Caki2 (cell line): ENCODE measurements at regions not wholly inside any gene's neighbourhood (a gene's known extent, or its start where the extent isn't known, plus 50 kb on each side); places are given as distances from the start of the nearest gene placed in this dataset.
"Not testable (repeated sequence)": the region's sequence is repeated elsewhere in the genome, so short reads cannot be mapped to it uniquely, and the experiment has no call there.

Source experiments
- DNase-seq: peaks from one replicate; pipeline ENCODE4 v3.0.0-alpha.2; 2015; ENCODE audit warnings: low read depth
- in situ Hi-C: cut with HindIII; loops from 2 replicates; pipeline ENCODE4 v1.10.0; 2016; ENCODE audit warnings: low sequenced_read_pairs, low pct_unique_long_range_greater_than_20kb, mixed read lengths

DNA sequence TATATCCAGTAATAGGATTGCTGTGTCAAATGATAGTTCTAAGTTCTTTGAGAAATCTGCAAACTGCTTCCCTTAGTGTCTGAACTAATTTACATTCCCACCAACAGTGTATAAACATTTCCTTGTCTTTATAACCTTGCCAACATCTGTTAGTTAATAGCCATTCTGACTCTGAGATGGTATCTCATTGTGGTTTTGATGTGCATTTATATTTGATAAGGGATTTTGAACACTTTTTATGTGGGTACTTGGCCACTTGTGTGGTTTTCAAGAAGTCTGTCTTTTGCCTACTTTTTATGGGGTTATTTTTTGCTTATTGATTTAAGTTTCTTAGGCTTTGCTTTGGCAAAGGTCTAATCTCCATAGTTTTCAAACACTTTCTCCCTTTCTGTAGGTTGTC lies 189.9 kb upstream of the CXCL13 start:
- DNase-seq, result no peak
- in situ Hi-C loops, result no loop called here

DNA sequence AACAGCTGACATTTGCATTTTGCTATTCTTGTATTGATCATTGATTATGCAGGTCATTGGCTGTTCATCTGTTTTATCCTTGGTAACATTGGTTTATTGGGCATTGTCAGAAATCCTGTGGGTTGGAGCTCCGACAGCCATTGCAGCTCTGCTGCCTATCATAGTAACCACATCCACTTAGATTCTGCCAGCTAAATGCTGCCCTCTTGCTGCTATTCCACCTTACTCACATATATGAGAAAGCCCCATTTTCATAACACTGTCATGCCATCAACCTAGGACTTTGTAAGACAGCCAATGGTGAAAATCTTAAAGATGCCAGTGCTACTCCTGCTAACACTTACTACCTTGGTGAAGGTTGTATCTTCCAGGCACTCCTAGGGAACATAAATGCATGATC lies 187.3 kb upstream of the CXCL13 start:
- DNase-seq, result no peak
- in situ Hi-C loops, result no loop called here

DNA sequence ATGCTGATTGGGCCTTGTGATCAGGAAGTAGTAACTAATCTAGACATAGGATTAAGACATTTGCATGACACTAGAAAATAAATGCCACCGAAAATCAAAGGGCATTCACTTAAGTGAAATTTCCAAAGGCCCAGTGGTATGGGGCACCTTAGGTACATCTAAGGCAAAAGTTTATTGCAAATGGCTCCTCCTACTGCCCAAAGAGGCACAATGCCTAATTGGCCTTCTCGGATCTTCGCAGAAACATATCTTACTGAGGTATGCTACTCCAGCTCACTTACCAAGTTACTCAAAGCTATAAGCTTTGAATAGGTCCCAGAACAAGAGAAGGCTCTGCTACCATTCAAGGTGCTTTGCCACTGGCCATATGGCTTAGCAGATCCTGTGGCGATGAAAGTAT lies 174.8 kb upstream of the CXCL13 start:
- in situ Hi-C loops, result no loop called here

DNA sequence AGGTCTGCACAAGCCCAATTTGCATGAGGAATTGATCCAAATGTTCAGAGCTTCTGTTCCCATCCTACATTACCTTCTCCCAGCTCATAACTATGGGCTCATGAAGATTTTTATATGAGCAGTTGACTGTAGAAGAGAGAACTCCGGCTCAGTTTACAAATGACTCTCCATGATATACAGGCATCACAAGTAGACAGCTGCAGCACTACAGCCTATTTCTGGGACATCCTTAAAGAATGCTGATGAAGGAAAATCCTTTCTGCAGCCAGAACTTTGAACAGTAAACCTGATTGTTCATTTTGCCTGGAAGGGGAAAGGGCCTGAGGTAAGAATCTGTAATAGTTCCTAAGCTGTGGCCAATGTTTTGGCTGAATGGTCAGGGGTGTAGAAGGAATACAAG lies 174.1 kb upstream of the CXCL13 start:
- no peak for DNase-seq
- in situ Hi-C loops, result no loop called here

More for the DNA sequence above, 174.8 kb upstream of the CXCL13 start:
- DNase-seq, result no peak

DNA sequence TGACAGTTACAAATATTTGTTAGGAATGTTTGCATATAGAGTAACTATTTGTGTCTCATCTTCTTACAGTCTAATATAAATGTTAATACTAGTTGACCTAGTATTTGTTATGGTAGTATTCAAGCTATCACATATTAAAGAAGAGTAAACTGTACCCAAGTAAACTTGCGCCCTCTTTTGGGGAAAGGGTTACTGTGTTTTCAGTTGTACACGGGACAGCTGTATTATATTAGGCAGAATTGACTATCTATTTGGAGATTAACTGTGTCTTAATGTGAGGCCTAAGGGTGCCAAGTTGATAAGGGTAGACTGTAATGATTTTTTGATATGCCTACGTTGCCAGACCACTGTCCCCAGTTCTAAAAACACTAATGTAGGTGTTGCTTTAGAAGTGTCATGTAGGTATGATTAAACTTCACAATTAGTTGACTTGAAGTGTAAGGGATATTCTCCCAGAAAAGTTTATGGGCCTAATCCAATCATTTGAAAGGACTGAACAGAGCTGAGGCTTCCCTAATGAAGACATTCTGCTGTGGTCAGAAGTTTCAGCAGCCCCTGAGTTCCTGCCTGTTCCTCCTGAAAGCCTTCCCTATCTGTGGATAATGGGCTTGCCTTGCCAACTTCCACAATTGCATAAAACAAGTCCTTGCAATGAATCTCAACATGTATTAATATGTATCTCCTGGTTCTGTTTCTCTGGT lies 172.8 kb upstream of the CXCL13 start:
- DNase-seq, result no peak
- in situ Hi-C loops, result no loop called here

DNA sequence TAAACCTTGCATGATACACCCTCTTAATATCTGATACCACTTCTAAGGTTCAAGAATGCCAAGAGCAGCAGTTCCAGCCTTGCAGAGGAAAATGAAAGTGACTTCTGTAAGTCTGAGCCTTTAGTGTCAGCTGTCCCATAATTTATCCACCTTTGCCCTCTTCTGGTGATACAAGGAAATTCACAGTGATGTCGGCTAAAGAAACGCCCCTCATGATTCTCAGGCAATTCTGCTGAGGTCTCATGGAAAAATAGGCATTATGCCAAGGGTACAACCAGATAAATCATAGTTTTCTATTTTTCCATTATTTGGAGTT lies 172.2 kb upstream of the CXCL13 start:
- in situ Hi-C loops, result no loop called here

DNA sequence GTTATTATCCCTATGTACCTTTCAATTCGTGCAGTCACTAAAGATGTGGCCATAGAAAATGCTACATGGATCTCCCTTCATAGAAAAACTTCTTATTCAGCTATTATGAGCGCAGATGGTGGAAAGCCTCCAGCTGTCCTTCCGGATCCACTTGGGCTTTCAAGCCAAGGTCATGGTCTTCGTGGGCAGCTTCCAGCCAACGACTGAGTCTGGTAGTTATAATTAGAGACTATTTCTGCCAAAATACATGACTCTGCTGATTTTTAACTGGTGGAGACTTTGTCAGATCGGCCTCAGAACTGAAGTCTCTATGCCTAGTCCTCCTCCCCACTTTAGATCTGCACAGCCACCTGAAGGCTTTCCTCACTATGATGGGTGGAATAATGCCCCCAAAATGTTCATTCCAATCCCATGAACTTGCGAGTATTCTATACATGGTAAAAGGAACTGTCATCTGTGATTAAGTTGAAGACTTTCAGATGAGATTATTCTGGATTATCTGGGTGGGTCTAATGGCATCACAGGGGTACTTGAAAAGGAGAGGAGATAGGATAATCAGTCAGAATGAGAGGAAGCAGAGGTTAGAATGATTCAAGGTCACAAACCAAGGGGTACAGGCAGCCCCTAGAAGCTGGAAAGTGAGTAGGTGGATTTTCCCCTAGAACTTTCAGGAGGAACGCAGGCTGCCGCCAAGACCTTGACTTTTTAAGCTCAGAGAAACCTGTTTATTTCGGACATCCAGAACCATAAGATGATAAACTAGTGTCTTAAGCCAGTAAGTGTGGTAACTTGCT lies 171.1 kb upstream of the CXCL13 start:
- DNase-seq, result no peak
- in situ Hi-C loops, result no loop called here

More for the DNA sequence above, 172.2 kb upstream of the CXCL13 start:
- peak; percentile 44 for DNase-seq

DNA sequence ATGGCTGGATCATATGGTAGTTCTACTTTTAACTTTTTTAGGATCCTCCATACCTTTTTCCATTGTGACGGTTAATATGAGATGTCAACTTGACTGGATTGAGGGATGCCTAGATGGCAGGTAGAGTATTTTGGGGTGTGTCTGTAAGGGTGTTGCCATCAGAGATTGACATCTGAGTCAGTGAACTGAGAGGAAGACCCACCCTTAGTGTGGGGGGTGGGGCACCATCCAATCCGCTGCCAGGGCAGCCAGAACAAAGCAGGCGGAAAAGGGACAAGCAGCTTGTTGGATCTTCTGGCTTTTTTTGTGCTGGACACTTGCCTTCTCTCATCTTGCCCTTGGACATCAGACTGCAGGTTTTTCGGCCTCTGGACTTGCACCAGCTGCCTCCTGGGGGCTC lies 168.5 kb upstream of the CXCL13 start:
- no peak for DNase-seq
- in situ Hi-C loops, result no loop called here

DNA sequence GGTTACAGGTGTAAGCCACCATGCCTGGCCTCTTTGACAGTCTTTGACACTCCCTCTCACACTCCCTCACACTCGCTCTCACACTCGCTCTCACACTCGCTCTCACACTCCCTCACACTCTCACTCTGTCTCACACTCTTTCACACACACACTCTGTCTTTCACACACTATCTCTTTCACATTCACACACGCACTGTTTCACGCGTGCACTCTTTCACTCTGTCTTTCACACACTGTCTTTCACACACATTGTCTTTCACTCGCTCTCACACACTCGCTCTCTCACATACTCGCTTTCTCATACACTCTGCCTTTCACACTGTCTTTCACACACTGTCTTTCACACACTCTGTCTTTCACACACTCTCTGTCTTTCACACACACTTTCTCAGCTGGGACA lies 167.1 kb upstream of the CXCL13 start:
- no peak for DNase-seq
- in situ Hi-C loops, result no loop called here

DNA sequence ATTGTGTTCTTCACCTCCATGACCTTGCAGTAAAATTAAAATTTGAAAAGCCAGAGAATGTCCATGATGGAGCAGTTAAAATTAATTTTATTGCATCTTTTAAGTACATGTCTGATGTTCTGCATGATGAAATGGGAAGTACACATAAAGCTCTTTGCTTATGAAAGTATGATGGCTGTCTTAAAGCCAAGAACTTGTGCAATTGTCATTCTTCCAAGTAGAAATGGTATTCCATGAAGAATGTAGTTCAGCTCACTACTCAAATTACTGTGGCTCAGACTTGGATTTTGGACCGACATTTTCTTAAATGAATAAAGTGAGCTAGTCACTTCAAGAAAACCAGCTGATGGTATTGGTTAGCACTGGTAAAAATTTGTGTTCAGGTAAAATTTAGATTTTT lies 161.7 kb upstream of the CXCL13 start:
- in situ Hi-C loops, result no loop called here
- DNase-seq, result no peak

DNA sequence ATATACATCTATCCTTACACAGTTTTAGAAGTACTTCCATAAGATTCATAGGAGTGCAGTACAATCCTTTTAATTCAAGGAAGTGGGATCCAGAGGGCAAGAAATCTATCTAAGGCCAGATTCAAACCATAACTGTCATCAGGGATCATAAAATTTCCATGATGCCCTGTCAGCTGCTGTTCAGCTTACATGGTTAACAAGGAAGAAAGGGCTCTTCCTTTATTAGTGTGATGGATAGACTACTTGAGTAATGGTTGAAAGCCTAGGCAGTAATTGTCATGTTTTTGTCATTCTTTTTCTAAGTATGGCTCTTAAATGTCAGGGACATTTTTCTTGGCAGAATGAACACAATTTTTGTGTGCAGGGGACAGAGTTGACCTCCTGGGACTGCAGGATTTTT lies 159.8 kb upstream of the CXCL13 start:
- in situ Hi-C loops, result no loop called here
- DNase-seq, result no peak

DNA sequence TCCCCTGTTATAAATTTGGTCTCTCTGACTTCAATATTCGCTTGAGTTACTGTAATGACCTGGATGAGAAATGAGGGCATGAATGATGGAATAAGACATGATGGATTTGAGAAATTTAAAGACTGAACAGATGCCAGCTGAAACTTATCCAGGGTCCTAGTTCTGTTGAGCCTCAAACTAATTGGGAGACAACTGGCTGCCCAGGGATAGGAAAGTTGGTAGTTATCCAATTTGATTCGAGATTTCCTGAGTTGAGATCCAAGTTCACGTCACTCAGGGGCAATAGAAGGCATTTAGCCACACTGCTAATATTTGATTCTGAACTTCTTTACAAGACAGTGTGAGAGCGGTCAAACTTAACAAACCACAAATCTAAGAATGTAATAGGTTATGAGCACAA lies 159.0 kb upstream of the CXCL13 start:
- DNase-seq, result no peak
- in situ Hi-C loops, result no loop called here

DNA sequence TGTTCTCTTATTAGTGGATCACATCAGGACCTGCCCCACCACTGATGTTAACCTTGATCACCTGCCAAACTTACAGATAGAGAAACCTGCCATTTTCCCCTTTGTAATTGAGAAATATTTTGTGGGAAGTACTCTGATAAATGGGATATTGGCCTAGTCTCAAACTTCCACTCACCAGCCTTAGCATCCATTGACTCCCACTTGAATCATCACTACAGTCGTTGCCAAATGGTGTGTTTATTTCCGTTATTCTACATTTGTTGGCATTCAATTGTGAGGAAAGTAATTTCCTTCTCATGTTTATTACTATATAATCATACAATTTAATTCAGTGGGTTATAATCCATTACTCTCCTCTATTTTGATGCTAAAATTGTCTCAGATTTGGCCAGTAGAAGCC lies 156.4 kb upstream of the CXCL13 start:
- in situ Hi-C loops, result no loop called here

DNA sequence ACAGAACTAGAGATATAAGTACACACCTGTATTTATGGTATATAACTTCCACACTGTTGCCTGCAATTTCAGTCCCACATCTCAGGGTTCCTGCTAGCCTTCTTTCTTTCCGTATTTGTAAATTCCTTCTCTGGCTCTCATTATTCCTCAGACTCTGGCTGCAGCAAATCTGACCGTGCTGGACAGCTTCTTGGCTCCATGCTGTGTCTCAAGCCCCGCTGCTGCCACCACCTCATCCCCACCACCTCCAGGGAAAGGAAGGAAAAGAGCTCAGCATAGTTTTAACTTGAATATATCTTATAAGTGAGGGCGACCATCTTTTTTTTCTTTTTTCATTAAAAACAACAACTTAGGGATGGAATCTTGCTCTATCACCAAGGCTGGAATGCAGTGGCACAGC lies 155.6 kb upstream of the CXCL13 start:
- no peak for DNase-seq
- in situ Hi-C loops, result no loop called here

More for the DNA sequence above, 156.4 kb upstream of the CXCL13 start:
- no peak for DNase-seq

DNA sequence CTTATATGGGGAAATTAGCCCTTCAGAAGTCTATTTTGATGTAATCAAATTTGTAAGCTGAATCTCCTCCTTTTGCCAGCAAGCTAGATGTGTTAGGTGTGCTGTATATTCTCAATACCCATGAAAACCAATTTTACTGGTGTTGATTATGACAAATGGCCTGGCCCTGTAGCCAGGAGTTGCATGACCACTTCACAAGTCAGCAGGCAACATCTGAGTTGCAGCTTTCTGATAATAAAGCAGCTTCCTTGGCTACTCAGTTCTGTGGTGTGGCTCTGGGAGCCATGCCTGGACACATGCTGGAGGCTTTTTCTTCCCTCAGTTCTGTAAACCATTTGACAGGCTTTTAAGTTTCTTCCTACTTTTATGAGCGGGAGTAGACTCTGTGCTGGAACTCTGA lies 154.1 kb upstream of the CXCL13 start:
- DNase-seq, result no peak

DNA sequence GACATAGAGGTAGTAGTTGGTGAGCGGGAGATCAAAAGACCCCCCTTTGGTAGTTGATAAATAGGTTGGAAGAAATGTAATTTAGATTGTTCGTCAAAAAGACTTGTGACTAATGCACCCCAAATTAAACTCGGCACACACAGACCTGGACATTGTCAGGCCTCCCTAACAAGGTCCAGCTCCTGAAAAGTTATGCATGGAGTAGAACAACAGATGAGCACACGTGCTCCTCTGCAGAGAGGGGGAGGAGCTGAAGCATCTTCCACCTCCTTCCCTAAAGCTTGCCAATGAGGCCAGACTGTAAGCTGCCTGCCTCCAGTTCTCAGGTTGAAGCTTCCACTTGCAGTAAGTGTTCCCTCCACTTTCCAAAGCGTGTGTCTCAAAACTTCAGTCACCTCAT lies 153.5 kb upstream of the CXCL13 start:
- in situ Hi-C loops, DNase-seq: not testable (repeated sequence)

More for the DNA sequence above, 154.1 kb upstream of the CXCL13 start:
- in situ Hi-C loops, result no loop called here

DNA sequence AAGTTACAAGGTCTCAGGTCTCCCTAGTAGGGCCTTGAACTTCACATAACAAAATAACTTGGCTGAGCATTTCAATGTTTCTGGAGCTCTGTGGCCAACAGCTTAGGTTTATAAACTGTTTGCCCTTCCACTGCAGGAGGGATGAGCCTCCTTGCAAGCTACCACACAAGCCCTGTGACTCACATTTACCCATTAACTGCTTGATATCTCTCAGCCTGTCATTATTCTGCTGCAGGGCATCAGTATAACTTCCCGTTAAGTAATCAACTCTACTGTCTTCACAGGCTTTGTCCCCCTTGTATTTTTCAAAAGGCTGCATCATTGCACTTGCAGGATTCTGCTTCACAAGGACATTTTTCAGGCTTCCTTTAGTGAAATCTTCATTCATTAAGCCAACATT lies 151.7 kb upstream of the CXCL13 start:
- in situ Hi-C loops, result no loop called here
- DNase-seq, result no peak

DNA sequence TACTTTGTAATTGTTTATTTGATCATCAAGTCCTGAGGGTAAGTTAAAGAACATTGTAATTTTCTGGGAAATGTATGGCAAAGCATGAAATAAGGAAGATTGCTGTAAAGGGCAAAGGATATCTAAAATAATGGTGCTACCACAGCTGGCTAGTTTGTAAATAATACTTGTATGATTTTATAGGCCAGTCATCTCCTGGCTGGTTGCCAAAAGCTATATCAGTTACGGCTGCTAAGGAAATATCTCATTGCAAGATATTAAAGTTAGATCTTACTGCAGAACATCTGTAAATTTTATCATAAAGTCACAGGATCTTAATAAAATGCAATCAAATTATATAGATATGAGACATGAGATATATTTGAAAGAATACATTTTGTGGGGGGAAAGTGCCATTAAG lies 150.8 kb upstream of the CXCL13 start:
- in situ Hi-C loops, result no loop called here
- no peak for DNase-seq

DNA sequence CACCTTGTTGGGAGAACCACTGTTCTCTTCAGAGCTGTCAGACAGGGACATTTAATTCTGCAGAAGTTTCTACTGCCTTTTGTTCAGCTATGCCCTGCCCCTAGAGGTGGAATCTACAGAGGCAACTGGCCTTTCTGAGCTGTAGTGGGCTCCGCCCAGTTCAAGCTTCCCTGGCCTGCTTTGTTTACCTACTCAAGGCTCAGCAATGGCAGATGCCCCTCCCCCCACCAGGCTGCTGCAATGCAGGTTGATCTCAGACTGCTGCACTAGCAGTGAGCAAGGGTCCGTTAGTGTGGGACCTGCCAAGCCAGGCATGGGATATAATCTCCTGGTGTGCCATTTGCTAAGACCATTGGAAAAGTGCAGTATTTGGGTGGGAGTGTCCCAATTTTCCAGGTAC lies 141.5 kb upstream of the CXCL13 start:
- DNase-seq, in situ Hi-C loops: not testable (repeated sequence)

DNA sequence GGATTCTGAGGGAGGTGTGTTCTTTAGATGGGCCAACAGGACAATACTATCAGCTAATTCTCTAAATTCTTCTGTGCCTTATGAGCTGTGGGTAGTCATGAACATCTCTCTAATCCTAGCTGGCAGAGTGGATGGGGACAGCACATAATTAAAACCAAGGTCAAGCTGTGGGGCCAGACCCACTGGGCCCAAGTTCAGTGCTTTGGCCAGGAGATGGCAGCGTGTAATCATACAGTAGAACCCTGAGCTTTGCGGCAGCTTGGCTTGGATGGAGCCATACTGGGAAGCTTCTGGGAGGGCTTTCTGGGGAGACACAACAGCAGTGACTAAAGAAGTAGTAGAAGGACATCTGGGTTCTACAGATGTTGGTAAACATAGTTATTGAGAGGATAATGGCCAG lies 140.3 kb upstream of the CXCL13 start:
- in situ Hi-C loops, result no loop called here
- DNase-seq, result peak; percentile 21
